PC-3 (cell line): ENCODE measurements at regions not wholly inside any gene's neighbourhood (a gene's known extent, or its start where the extent isn't known, plus 50 kb on each side); places are given as distances from the start of the nearest gene placed in this dataset.

Experiments used
- CTCF ChIP-seq: fragments of 300-600 bp; sonication (generic); conservative IDR thresholded peaks from 2 replicates; pipeline ENCODE4 v1.5.1; 2017; ENCODE audit warnings: antibody characterized with exemption, low read depth, mild to moderate bottlenecking, low read length
- EZH2 ChIP-seq: fragments of 300-600 bp; sonication (generic); IDR thresholded peaks from one replicate; pipeline ENCODE4 v1.6.1; 2017; ENCODE audit warnings: antibody characterized with exemption, mild to moderate bottlenecking, low read length; ENCODE audit not compliant: unreplicated experiment
- EZH2phosphoT487 ChIP-seq: fragments of 300-600 bp; sonication (generic); IDR thresholded peaks from 2 replicates; pipeline ENCODE4 v1.6.1; 2018; ENCODE audit warnings: mild to moderate bottlenecking, antibody characterized with exemption, low read length, borderline replicate concordance

GRCh38 chr10:58048936-58049335, 218.8 kb downstream of the IPMK start:
- TF ChIP-seq CTCF (no peak), EZH2phosphoT487 (no peak), EZH2 (no peak)
